M059J (cell line): ENCODE measurements at regions not wholly inside any gene's neighbourhood (a gene's known extent, or its start where the extent isn't known, plus 50 kb on each side); places are given as distances from the start of the nearest gene placed in this dataset.

Experiments used
- DNase-seq: peaks from one replicate; pipeline ENCODE4 v3.0.0-alpha.2; 2012; ENCODE audit warnings: low read depth

- DNase-seq: no peak
Observed at GRCh38 chr13:84207509-84207908, 325.2 kb upstream of the SLITRK1 start.

- no peak for DNase-seq
Observed at GRCh38 chr13:84200971-84201370, 318.7 kb upstream of the SLITRK1 start.

- peak; percentile 82 for DNase-seq
Observed at GRCh38 chr13:84192125-84192524, 309.9 kb upstream of the SLITRK1 start.

GRCh38 chr13:84191139-84191538 is 308.9 kb upstream of the SLITRK1 start:
- peak; percentile 11 for DNase-seq

- no peak for DNase-seq
Observed at GRCh38 chr13:84187626-84188025, 305.4 kb upstream of the SLITRK1 start.

- DNase-seq: no peak
Observed at GRCh38 chr13:84139561-84140158, 257.4 kb upstream of the SLITRK1 start.

- DNase-seq: peak; percentile 77
Observed at GRCh38 chr13:84137292-84137691, 255.0 kb upstream of the SLITRK1 start.

GRCh38 chr13:84136582-84136981 is 254.3 kb upstream of the SLITRK1 start:
- DNase-seq: no peak

- no peak for DNase-seq
Observed at GRCh38 chr13:84132491-84132890, 250.2 kb upstream of the SLITRK1 start.

- DNase-seq: no peak
Observed at GRCh38 chr13:84131249-84131648, 249.0 kb upstream of the SLITRK1 start.

- DNase-seq: no peak
Observed at GRCh38 chr13:84130495-84131114, 248.3 kb upstream of the SLITRK1 start.

- no peak for DNase-seq
Observed at GRCh38 chr13:84129966-84130365, 247.7 kb upstream of the SLITRK1 start.

GRCh38 chr13:84127597-84128128 is 245.4 kb upstream of the SLITRK1 start:
- no peak for DNase-seq

- DNase-seq: peak; percentile 54
Observed at GRCh38 chr13:84126671-84127171, 244.4 kb upstream of the SLITRK1 start.

GRCh38 chr13:84121456-84121855 is 239.2 kb upstream of the SLITRK1 start:
- DNase-seq: no peak

- DNase-seq: no peak
Observed at GRCh38 chr13:84118839-84119409, 236.7 kb upstream of the SLITRK1 start.

GRCh38 chr13:84098273-84098672 is 216.0 kb upstream of the SLITRK1 start:
- DNase-seq: no peak

- DNase-seq: no peak
Observed at GRCh38 chr13:84097148-84097547, 214.9 kb upstream of the SLITRK1 start.

GRCh38 chr13:84096216-84096615 is 213.9 kb upstream of the SLITRK1 start:
- DNase-seq: peak; percentile 52

- no peak for DNase-seq
Observed at GRCh38 chr13:84088996-84089395, 206.7 kb upstream of the SLITRK1 start.

GRCh38 chr13:84086847-84087162 is 204.5 kb upstream of the SLITRK1 start:
- DNase-seq: no peak

GRCh38 chr13:84086098-84086846 is 204.0 kb upstream of the SLITRK1 start:
- DNase-seq: peak; percentile 43
